Stimulated activated CD4-positive, alpha-beta T cell treated with anti-CD3 and anti-CD28 coated beads, Interleukin-12 subunit alpha, Interleukin-12 subunit beta, amount 100 ng/mL, for 24 hours (primary cell): ENCODE measurements at regions not wholly inside any gene's neighbourhood (a gene's known extent, or its start where the extent isn't known, plus 50 kb on each side); places are given as distances from the start of the nearest gene placed in this dataset.
"Not testable (repeated sequence)": the region's sequence is repeated elsewhere in the genome, so short reads cannot be mapped to it uniquely, and the experiment has no call there.

Experiments
- DNase-seq, 2 experiments: peaks; one replicate each; pipeline ENCODE4 v3.0.0-alpha.2; 2020; ENCODE audit warnings: low read depth in 2 of 2

GRCh38 chr1:209172792-209173542 lies 410.5 kb upstream of the CAMK1G start:
- not testable (repeated sequence) for DNase-seq

DNA sequence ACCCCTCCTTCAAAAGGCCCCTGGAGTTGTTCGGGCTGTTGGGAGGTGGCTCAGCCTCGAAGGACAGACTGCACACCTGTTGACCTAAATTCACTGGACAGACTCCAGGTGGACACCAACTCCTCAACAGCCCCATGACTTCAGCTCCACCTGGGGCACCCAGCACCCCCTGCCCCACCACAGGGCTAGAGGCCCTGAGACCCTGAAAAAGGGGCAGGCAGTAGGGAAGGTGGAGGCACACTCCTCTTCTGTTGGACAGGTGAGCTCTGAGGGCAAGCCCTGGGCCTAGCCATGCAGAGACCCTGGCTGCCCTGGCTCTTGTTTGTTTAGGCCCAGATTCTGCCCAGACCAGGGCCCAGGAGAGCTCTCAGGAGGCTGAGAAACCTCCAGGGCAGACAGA lies 409.7 kb upstream of the CAMK1G start:
- DNase-seq: not testable (repeated sequence)

DNA sequence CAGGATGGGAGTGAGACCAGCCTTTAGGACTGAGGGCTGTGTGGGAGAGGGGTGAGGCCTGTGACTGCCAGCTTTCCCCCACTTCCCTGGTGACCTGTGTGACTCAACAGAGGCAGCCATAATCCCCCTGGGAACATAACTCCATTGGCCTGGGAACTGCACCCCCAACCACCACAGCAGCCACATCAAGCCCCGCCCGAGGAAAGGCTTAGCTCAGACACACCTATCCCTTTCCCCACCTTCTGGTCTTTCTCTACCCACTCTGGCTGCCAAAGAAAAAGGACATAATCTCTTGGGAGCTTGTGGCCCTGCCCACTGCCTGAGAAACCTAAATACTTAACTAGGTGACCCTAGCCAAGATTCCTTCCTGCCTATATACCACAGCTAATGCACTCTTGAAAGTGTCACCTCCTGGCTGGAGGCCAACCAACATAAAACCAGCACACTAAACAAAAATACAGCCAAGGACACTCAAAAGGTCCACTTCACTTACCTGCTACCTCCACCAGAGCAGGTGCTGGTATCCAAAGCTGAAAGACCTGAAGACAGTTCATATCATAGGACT lies 406.6 kb upstream of the CAMK1G start:
- no peak for DNase-seq

DNA sequence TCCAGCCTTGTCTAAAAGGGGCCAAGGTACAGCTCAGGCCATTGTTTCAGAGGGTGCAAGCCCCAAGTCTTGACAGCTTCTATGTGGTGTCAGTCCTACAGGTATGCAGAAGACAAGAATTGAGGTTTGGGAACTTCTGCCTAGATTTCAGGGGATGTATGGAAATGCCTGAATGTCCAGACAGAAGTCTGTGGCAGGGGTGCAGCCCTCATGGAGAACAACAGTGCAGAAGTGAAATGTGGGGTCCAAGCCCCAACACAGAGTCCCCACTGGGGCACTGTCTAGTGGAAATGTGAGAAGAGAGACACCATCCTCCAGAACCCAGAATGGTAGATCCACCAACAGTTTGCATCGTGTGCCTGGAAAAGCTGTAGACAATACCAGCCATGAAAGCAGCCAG lies 400.3 kb upstream of the CAMK1G start:
- no peak for DNase-seq

GRCh38 chr1:209187589-209187988 lies 395.9 kb upstream of the CAMK1G start:
- DNase-seq: no peak

DNA sequence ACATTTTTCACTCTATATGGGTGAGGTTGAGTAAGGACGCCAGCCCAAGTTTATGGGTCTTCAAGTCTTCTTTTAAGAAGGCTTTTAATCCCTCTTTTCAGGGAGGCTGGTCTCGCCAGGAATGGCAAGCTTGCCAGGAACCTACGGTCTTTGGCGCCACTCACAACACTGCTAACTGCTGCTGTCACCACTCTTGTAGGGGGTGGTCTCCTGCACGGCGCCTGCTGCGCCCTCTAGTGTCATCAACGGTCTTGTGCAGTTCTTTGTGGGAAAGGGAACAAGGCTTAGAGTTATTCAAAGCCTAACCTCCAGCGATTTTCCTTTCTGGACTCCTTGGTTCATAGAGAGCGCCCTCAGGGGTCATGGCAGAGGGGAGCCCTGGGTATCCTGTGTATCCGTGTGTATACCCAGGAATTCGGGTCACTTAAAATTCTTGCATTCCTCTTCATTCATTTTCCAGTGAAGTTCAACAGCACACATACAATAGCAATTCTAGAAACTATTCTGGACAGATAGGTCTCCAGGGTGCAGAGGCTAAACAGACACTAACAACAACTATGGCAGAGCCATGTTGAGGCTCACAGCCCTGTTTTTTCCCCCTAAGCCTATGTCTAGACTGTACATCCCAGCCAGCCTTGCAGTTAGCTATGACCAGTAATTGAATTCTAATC lies 392.8 kb upstream of the CAMK1G start:
- DNase-seq: peak in 1 of 2 experiments; percentile 13

- no peak for DNase-seq
These were observed 392.3 kb upstream of the CAMK1G start for GRCh38 chr1:209191262-209191634.

- no peak for DNase-seq
These were observed 387.4 kb upstream of the CAMK1G start for GRCh38 chr1:209196140-209196539.

- no peak for DNase-seq
These were observed 384.4 kb upstream of the CAMK1G start for GRCh38 chr1:209198961-209199750.

- DNase-seq: no peak
These were observed 383.7 kb upstream of the CAMK1G start for GRCh38 chr1:209199822-209200221.

- not testable (repeated sequence) for DNase-seq
These were observed 381.2 kb upstream of the CAMK1G start for GRCh38 chr1:209202321-209202720.

- no peak for DNase-seq
These were observed 380.5 kb upstream of the CAMK1G start for GRCh38 chr1:209202830-209203532.

DNA sequence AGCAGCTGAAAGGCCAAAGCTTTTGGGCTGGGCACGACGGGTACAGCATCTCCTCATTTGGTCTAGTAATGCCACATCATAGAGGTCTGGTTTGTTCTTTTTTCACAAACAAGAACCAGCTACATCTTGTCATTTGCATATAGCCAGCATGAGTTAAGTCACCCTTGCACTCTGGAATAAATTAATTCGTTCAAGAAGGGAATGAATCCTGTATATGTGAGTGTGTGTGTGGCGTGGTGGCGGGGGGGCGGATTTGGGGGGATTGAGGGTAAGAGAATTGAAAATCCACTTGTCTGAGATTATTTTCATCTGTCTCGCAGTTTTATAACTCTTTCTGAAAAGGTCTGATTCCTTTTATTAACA lies 380.0 kb upstream of the CAMK1G start:
- no peak for DNase-seq

DNA sequence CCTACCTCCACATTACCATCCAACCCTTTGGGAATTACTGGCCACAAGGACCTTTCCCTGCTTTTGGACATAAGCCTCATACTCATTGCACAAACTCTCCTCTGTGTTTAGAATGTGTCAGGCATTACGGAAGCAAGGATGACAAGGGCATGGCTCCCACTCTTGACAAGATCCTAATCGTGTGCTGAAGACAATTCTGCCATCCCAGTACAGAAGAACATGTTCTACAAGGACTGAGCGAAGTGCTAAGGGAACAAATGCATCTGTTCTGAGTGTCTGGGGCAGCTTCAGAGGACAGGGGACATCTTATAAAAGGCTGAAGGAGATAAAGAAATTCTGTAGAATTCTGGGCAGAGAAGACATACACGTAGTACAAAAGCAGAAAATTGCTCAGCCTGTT lies 378.5 kb upstream of the CAMK1G start:
- DNase-seq: no peak

DNA sequence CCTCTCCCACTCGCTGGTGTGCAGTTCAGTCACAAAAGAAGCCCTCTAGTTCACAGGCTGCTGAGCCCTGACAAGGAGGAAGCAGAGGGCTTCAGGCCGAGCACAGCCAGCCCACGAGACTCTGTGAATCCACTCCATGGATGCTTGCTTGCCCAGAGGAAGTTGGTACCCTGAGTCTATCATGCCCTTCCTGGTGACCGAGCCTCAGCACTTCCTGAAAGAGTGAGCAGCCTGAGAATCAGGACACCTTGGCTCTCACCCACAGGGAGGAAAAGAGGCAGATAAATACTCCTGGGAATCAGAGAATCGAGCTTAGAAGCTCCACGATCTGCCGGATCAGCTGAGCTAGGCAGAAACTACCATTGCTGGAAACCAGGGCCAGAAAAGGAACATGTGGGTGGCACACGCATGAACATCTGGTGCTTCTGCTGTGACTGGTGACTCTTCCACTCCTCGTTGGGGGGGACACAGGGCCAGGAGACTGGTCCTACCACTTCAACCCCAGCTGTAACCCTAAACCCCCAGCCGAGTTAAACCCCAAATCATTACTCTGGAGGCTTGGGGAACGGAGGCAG lies 376.3 kb upstream of the CAMK1G start:
- DNase-seq: no peak

DNA sequence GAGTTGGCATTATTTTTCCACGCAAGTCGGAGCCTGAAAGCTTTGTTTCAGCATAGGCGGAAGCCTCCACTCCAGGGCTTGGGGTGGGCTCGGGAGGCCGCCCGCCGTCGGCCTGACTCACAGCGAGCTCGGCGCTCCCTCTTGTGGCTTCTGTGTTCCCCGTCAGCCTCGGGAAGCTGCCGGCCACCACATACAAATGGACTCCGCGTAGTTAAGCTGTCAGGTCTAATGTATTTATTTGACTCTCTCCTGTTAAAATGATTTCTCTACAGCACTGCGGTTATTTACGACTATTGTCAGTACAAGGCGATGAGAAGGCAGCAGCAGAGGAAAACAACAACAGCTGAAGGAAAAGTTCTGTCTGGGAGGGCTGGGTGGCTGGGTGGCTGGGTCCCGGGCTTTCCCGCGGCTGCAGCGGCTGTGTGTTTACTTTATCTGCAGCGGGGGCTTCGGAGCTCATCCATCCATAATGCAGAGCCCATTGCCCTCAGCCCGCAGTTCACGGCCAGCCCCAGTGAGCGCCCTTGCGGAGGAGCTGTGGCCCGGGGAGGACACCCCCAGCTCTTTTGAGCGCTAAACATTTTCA lies 375.7 kb upstream of the CAMK1G start:
- no peak for DNase-seq

DNA sequence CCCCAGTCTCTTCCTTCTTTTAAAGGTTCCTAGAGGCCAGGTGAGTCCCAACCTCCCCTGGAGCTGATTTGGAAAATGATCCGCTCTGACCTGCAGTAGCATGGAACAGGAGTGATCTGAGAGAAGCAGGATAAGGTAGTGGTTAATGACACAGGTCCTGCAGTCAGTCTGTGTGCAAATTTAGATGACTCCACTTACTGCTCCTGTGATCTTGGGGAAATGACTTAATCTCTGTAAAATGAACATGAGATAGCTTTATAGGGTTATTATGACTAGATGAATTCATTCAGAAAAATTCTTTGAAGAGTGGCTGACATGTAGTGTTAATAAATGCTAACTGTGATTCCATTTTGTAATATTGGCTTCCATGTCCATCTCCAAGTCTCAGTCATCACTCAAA lies 374.9 kb upstream of the CAMK1G start:
- DNase-seq: no peak

GRCh38 chr1:209213989-209214388 lies 369.5 kb upstream of the CAMK1G start:
- DNase-seq: no peak

GRCh38 chr1:209215826-209216225 lies 367.7 kb upstream of the CAMK1G start:
- DNase-seq: no peak

GRCh38 chr1:209218113-209218512 lies 365.4 kb upstream of the CAMK1G start:
- no peak for DNase-seq

GRCh38 chr1:209218981-209219380 lies 364.5 kb upstream of the CAMK1G start:
- no peak for DNase-seq
